ENCODE measurements at regions not wholly inside any gene's neighbourhood (a gene's known extent, or its start where the extent isn't known, plus 50 kb on each side); places are given as distances from the start of the nearest gene placed in this dataset.

DNA sequence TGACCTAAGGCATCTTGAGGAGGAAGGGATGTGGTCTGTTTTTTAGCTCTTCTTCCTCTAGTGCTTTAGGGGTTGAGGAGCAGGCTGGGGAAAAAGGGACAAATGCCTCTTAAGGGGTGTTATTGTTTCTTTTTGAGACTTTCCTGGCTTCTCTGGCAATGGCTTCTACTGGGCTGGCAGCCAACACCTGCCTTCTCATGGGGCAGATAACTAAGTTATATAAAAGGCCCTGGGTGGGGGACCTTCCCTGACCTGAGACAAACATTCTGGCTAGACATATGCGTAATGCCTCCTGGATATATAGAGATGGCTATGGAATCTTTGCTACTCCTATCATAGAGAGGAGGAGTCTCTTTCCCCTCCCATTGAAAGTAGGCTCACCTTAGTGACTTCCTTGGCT is 179.2 kb upstream of the PROK2 start:
- TF ChIP-seq, protein P1, sequence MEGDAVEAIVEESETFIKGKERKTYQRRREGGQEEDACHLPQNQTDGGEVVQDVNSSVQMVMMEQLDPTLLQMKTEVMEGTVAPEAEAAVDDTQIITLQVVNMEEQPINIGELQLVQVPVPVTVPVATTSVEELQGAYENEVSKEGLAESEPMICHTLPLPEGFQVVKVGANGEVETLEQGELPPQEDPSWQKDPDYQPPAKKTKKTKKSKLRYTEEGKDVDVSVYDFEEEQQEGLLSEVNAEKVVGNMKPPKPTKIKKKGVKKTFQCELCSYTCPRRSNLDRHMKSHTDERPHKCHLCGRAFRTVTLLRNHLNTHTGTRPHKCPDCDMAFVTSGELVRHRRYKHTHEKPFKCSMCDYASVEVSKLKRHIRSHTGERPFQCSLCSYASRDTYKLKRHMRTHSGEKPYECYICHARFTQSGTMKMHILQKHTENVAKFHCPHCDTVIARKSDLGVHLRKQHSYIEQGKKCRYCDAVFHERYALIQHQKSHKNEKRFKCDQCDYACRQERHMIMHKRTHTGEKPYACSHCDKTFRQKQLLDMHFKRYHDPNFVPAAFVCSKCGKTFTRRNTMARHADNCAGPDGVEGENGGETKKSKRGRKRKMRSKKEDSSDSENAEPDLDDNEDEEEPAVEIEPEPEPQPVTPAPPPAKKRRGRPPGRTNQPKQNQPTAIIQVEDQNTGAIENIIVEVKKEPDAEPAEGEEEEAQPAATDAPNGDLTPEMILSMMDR (IDR thresholded peaks at IDR 0.05): no peak
- no peak for TF ChIP-seq EZH2 (IDR thresholded peaks at IDR 0.05)
